NOMO-1 treated with DMSO at 0.1 percent for 48 hours (cell line): ENCODE measurements at regions not wholly inside any gene's neighbourhood (a gene's known extent, or its start where the extent isn't known, plus 50 kb on each side); places are given as distances from the start of the nearest gene placed in this dataset.
"Not testable (repeated sequence)": the region's sequence is repeated elsewhere in the genome, so short reads cannot be mapped to it uniquely, and the experiment has no call there.

Experiments used
- DNase-seq: peaks from one replicate; lab custom pipeline; 2025; ENCODE audit not compliant: unreplicated experiment; lab: John Stamatoyannopoulos, UW

DNA sequence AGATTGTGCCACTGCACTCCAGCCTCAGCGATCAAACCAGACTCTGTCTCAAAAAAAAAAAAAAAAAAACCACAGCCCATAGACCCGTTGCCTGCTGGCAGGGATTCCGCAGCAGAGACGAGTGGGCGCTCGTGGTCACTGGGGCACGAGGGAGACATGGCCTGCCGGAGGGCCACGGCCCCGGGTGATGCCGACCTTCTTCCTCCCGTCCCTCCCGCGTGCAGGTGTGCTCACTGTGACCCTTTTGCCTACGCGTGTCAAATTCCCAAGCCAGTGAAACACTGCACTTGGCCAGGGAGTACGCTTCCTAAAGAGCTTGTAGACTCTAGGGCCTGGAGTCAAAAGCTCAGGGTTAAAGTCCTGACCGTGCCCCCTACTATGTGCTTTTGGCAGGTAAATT, 397.6 kb upstream of the MYT1L start:
- DNase-seq: no peak

DNA sequence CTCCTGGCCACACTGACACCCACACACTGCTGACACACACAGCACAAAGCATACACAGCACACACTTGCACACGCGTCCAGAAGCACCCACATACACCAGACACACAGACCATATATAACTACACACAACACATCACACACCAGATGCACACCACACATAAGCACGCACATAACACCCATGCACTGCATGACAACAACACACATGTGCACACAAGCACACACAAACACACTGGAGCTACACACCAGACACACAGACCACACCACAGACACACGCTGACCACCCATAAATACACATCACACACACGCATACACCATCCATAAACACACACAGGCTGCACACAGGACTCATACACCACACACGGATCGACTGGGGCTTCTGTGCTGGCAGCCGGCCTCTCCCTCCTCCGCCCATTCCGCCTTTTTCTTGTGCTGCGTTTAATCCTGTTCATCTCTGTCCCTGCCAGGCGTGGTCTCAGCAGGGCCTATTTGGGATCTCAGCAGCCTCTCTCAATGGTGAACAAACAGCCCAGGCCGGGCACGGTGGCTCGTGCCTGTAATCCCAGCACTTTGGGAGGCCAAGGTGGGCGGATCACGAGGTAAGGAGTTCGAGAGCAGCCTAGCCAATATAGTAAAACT, 396.9 kb upstream of the MYT1L start:
- no peak for DNase-seq

DNA sequence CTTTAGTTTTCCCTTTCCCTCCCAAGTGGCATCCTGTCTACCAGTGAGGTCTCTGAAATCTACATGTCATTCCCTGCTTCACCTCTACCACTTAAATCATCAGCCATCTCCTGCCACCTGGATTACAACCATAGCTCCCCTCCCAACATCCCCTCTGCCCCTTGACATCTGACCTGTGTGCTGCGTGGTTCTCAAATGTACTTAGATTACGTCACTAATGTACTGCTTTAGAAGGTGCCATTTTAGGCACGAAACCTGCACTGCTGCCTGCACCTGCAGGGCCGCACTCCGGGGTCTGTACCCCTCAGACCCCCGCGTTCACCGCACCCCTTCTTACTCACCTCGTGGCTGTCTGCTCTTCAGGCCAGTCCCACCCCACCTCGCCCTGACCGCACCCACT, 395.1 kb upstream of the MYT1L start:
- no peak for DNase-seq

DNA sequence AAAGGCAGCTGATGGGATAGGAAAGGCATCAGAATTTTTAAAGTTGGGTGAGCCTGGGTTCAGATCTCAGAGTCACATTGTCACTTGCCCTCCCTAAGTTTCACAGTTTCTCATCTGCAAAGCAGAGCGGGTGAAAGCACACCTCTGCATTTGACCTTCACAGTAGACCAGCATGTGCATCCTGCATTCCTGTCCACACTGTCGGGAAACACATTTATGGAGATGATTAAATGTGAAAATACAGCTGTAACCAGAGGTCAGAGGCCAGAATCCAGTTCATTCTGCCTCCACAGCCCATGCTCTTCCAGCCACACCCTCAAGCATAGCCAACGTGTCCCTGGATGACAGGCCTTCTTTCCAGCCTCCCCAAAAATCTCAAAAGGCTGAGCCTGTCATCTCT, 392.0 kb upstream of the MYT1L start:
- DNase-seq: no peak

DNA sequence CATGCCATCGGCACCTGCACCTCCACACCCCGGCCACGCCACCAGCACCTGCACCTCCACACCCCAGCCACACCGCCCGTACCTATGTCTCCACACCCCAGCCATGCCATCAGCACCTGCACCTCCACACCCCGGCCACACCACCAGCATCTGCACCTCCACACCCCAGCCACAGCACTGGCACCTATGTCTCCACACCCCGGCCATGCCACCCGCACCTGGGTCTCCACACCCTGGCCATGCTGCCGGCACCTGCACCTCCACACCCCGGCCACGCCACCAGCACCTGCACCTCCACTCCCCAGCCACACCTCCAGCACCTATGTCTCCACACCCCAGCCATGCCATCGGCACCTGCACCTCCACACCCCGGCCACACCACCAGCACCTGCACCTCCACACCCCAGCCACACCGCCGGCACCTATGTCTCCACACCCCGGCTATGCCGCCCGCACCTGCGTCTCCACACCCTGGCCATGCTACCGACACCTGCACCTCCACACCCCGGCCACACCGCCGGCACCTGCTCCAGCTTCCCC, 390.3 kb upstream of the MYT1L start:
- DNase-seq: no peak

DNA sequence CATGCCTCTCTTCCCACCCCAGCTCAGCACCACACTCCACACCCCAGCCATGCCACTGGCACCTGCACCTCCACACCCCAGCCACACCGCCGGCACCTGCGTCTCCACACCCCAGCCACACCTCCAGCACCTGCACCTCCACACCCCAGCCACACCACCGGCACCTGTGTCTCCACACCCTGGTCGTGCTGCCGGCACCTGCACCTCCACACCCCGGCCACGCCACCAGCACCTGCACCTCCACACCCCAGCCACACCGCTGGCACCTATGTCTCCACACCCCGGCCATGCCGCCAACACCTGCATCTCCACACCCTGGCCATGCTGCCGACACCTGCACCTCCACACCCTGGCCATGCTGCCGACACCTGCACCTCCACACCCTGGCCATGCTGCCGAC, 389.7 kb upstream of the MYT1L start:
- DNase-seq: not testable (repeated sequence)

DNA sequence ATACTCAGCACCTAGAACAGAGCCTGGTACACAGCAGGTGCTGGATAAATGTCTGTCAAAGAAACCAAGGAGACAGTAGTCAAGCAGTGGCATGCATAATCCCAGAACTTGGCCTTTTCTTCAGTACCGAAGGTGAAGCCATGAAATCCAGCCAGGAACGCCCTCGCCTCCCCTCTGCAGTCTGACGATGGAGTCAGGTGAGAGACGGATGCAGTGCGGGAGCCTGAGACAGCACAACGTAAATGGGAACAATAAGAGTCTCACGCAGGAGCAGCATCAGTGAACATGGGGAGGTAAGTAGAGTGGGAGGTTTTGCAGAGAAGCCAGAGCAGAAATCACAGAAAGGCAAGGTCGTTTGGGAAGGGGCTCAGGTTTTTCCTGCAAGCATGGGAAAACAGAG, 389.3 kb upstream of the MYT1L start:
- no peak for DNase-seq

DNA sequence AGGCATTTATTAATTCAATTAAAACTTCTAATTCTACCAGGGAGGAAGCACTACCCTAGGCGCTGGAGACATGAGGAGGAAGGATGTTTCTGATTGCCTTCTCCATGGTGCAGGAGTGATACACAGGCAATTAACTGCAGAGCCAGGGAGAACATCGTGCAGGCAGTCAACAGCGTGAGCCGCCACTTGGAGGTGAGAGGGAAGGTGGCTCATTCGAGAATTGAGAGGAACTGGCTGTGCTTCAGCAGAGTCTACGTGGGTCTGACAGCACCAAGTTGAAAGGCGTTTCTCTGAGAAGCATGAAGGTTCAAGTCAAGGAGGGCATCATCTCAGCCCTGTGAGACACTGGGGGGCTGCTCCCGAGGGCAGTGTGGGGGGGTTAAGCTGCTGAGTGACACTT, 388.7 kb upstream of the MYT1L start:
- DNase-seq: no peak

DNA sequence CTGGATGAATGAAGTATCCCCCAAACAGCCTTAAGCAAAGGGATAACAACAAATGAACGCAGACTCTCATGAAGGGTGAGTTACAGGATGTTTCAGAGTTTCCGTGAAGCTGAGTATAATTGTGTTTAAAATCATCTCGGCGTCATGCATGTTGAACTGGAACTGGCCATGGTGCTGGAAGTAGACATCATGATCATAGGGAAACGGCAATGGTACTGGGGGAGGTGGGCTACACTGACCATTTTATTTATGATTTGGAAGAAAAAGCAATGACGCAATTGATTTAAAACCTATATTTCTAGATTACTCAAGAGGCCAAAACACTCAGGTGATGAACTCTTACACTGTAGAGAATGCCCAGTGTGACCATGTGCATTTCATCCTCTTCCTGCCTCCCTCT, 387.9 kb upstream of the MYT1L start:
- no peak for DNase-seq

DNA sequence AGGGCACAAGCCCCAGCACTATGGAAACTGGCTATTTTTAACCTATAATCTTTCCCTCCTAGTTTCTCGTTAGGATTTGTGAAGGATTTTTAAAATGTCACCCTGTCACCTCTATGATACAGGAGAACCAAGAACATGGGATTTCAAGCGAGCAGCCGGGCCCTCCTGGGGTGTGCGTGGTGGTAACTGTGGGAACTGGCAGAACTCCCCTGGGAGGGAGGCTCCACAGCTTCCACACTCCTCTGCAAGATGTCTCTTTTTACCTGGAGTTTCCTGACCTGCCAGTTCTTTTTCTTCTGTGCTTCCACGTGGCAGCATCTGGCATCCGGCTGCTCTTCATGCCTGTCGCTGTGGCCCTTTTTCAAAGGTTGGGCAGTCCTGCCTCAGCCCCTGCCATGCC, 386.3 kb upstream of the MYT1L start:
- DNase-seq: no peak

DNA sequence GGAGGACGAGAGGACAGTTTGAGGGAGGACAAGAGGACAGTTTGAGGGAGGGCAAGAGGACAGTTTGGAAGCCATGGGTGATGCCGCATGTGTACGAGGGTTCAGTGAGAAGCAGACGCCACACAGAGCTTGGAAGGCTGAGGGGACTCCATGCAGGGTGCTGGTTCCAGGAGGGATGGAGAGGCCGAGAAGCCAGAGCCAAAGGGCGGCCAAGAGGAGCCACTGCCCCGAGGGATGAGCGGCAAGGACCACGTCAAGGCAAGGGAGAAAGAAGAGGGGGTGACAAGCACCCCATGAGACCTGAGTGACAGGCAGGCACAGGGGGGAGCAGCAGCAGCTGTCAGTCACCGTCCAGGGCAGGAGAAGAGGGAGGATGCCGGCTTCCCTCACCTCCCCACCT, 385.7 kb upstream of the MYT1L start:
- DNase-seq: no peak

DNA sequence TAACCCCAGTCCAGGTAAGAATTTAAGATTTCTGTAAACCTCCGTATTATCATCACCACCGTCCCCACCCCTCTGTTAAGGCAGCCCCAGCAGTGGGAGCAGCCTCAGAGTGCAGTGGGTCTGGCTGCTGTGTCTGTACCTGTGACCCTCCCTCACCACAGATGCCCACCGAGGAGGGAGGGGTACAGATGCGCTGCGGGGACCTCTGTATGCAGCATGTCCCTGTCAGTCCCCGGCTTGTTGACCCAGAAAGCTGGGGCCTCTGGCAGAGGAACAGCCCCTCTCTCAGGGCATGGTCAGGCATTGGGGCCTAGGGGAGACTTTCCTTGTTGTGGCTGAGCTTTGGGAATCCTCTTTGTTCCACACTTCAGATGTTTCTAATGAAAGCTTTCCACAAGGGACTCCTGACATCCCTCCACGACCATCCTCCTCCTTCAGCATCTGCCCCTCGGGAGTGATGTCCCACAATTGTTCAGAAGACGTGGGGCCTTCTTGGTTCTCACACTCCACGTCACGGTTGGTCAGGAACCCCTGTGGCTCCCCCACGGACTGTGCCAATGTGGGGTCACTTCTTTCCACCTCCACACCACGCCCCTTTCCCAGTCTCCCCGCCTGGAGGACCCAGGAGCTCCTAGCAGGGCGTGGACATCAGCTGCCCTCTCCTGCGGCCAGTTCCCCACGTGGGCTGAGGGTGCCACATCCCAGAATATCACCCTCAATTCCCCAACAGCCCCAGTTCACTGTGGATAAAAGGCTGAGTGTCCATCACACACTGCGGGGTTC, 384.2 kb upstream of the MYT1L start:
- DNase-seq: no peak

DNA sequence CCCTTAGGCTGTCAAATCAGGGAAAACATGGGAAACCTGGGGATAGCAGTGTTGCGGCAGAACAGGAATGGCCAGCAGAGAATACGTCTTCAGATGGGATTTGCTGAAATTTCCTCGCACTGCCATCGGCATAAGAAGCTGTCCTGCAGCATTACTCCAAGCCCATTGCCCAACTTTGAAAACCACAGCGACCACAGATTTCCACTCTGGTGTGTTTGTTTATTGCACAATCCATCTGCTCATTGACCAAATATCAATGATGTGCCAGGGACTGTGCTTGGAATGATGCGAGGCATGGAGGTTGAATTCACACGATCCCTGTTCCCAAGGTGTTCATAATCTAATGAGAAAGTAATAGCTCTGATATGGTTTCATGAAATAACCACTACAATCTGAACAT, 383.3 kb upstream of the MYT1L start:
- peak; percentile 59 for DNase-seq

DNA sequence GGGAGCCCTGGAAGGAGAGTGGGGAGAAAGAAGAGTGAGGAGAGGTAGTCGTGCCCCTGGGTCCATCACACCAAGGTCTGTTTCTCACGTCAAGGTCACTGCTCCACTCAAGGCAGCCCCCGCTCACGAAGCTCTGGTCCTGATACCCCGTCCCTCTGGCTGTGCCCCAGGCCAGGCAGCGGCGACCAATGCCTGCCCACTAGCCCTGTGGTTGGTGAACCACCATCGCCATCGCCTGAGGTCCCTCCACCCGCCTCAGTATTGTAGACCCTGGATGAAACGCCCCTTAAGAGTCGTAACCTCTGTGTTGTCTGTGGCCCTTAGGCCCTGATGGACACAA, 378.3 kb upstream of the MYT1L start:
- DNase-seq: no peak

DNA sequence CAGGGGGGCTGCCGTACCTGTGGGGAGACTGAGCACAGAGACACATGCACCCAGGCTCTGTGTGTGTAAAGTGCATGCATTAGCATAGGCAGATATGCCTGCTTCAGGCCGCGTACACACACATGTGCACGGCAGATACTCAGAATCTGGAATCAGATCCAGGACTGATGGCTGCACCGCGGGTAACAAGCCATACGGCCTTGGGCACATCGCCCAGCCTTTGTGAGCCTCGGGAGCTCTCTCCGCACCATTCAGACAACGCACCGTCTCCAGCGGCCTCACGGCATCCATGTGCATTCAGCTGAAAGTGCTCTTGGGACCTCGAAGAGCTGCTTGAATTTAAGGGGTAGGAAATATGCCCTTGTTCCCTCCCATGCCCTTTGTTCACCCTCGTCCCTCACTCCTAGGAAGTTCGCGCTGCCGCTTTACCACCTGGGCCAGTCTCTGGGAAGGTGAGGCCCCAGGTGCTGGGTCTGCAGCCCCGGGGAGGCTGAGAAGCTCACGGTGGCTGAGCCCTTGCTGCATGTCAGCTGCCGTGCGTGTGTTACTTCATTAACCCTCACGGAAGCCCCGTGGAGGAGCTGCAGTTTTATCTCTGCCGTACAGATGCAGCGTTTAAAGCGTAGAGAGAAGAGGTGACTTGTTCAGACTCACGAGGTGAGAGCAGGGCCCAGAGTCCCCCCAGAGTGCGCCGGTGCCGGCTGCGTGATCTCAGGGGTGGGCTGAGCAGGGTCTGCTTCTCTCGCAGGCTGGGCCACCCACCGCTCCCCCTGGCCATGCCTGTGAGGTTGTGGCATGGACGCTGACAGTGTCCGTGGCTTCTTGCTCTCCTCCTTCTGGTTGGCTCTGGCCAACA, 377.7 kb upstream of the MYT1L start:
- DNase-seq: no peak

DNA sequence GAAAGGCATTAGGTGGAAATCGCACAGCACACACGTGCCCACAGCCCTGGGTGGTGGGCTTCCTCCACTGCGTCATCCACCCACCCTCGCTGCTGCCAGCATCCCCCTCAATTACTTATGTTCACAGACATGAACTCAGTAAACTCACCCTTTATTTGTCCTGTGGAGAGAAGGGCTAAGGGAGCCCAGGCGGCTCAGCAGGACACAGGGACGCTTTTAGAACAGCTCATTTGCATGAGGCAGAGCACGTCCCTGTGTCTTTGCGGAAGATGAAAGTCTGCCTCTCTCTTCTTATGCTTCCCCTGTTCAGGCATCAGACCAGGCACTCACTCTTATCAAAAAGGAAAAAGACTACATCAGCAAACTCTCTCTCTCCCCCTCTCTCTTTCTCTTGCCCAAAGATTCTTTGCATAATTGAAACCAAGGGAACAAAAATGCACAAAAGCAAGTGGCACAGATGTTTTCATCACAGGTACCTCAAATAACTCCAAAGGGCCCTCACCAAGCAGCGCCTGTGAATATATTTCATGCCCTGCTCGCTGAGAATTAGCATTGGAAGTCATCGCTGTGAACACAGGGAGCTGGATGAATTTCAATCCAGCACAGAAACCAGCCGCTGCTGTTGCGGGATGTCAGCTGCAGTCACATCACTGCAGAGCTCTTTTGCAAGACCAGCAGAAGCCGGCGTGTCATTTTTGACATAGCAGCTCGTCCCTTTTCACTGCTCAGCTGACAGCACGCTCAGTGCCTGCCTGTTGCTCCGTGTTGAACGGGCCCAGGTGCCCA, 376.3 kb upstream of the MYT1L start:
- DNase-seq: no peak

DNA sequence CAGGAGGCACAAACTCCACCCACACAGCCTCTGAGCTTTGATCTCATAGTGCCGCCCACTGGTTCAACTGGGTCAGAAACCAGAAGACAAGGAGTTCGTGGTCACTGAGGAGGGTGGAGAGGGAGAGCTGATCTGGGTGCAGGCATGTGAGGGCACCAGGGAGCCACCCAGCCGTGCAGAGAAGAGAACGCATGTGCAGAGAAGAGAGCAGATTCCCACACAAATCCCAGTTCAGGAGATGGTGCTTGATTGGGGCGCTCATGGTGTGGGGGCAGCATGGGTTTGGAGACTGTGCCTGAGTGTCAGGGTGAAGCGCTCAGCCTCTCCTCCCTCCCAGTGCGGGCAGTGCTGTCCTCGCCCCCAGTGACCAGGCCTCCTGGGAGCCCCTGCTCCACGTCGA, 375.2 kb upstream of the MYT1L start:
- DNase-seq: no peak

DNA sequence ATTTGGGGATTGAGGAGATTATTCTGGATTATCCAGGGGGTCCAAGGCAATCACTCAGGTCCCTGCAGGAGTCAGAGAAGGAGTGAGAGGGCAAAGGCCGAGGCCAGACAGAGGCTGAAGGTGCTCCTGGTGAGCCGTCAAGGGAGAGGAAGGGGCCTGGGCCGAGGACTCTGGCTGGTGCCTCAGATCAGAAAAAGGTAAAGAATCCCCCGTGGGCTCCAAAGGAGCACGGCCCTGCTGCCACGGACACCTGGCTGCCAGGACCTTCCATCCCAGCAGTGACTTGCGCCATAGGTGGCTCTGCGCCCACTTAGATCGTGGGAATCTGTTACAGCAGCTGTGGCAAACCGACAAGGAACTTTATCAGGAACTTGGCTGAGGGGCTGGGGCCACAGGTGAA, 374.8 kb upstream of the MYT1L start:
- no peak for DNase-seq

DNA sequence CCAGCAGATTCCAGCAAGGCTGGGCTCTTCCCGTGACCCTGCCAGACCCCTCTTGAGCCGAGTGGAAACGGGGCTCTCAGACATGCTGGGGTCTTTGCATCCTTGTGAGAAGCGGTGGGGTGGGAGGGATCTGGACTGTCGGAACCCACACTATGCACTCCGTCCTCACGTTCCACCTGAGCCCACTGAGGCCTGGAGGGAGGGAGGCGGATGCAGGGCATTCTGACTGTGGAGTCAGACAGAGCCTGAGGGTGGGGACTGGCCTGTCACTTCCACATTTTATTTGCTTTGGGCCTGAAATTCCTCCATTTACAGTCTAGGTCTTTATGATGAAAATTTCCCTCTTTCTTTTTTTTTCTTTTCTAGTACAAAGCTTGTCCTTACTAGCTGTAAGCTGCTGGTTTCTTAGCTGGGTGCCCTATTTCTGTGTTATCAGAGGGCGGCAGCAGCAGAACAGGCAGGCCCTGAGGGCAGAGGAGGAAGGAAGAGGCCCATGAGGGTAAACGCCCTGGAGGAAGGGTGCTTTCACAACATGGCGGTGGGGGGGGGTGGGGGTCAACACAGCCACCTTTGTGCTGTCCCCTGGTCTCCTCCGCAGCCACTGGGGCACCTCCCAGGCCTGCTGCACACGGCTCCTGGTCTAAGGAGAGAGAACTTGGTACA, 373.5 kb upstream of the MYT1L start:
- peak; percentile 85 for DNase-seq

DNA sequence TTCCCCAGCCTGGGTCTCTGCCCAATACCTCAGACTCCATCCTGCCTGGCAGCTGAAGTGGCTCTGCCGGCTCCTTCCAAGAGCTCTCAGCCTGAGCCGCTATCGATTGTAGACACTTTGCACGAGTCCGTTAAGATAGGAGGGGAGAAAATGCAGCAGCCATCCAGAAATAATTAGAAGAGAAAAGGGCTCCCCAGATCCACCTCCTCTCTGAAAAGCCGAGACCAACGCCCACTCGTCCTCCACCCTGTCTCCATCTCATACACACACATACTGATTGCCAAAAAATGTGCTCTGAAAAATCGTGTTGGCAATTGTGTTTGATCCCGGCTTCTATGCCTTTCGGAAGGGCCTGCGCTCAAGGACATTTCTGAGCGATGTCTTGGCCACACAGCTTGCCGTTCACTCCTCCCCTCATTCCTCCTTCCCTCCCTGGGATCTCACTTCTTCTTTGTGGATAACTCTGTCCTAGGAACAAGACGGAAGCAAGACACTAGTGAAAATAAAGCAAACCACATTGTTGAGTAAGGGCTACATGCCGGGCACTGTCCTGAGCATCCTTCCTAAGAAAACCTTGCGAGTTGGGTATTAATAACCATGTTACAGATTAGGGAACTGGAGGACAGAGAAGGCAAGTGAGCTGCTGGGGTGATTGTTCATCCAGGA, 372.8 kb upstream of the MYT1L start:
- peak; percentile 48 for DNase-seq
